ENCODE measurements at regions not wholly inside any gene's neighbourhood (a gene's known extent, or its start where the extent isn't known, plus 50 kb on each side); places are given as distances from the start of the nearest gene placed in this dataset.

DNA sequence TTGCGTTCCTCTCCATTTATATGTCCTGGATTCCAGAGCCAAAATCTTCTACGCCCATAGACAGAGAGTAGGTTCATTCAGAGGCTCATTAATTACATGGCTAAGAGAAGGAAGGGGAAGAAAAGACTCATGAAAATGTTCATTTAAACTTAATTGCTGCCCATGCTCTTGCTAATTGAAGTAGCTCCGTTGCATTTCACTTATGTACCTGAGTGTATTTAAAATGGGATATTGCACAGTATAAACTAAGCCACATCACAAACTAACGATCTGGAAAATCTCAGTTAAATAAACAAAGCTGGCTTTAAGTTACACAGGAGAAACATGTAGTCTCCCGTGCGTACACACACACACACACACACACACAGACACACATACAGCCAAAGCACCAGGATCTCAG is 269.2 kb downstream of the CDC5L start:
- no peak overlapping the region for H3K4me2 ChIP-seq (ENCODE audit: insufficient read depth, low read length)
- no peak overlapping the region for H3K4me3 ChIP-seq (ENCODE audit: insufficient read depth, low read length)
- DNase-seq (ENCODE audit: insufficient read length, low spot score, missing footprints), result no peak
- H3K4me1 ChIP-seq (ENCODE audit: insufficient read depth, low read length), result peaks cover 34% of the 10 kb centered on the region
- H2AFZ ChIP-seq (ENCODE audit: low read length), result no peak overlapping the region
- no peak overlapping the region for H3K27ac ChIP-seq (ENCODE audit: low read depth, low read length)
- no peaks in the 10 kb centered on the region for H4K20me1 ChIP-seq (ENCODE audit: insufficient read depth, low read length)
- no peaks in the 10 kb centered on the region for H3K79me2 ChIP-seq (ENCODE audit: insufficient read depth, low read length)
- no peaks in the 10 kb centered on the region for H3K36me3 ChIP-seq (ENCODE audit: insufficient read depth, low read length)
- H3K9me3 ChIP-seq (ENCODE audit: low read depth, low read length), result no peaks in the 10 kb centered on the region
- no peaks in the 10 kb centered on the region for H3K27me3 ChIP-seq (ENCODE audit: insufficient read depth, low read length)
- TF ChIP-seq, protein P1, sequence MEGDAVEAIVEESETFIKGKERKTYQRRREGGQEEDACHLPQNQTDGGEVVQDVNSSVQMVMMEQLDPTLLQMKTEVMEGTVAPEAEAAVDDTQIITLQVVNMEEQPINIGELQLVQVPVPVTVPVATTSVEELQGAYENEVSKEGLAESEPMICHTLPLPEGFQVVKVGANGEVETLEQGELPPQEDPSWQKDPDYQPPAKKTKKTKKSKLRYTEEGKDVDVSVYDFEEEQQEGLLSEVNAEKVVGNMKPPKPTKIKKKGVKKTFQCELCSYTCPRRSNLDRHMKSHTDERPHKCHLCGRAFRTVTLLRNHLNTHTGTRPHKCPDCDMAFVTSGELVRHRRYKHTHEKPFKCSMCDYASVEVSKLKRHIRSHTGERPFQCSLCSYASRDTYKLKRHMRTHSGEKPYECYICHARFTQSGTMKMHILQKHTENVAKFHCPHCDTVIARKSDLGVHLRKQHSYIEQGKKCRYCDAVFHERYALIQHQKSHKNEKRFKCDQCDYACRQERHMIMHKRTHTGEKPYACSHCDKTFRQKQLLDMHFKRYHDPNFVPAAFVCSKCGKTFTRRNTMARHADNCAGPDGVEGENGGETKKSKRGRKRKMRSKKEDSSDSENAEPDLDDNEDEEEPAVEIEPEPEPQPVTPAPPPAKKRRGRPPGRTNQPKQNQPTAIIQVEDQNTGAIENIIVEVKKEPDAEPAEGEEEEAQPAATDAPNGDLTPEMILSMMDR (IDR thresholded peaks at IDR 0.05; ENCODE audit: extremely low read depth, low read depth, low read length), result no peak

DNA sequence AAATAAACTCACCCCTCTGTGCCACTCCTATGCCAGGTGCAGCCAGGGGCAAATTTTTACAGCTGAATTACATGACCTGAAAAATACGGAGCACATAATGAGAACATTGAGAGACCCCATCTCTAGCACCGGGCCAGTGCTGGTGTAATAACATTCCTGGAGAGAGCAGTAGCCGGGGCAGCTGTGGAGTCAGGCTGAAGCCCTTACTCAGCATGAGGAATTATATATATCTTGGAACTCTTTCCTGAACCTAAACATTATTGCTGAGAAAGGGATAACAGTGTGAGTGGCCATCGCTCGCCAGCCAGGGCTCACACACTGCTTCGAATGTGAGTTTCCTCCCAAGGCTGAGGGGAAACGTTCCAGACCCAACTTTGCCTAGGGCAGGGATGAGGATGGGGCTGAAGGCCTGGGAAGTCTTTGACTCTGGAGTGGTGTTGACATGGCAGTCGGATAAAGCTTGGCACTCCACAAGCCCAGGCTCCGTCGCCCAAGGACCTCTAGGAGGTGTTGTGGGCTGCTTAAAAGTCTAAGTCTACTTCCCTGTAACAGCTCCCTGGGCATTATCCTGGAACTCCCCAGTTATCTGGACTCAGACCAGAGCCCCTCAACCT is 269.8 kb downstream of the CDC5L start:
- DNase-seq (ENCODE audit: insufficient read length, low spot score, missing footprints), result no peak
- Histone ChIP-seq H3K9me3 (ENCODE audit: low read depth, low read length) (no peaks in the 10 kb centered on the region), H3K4me3 (ENCODE audit: insufficient read depth, low read length) (no peak overlapping the region), H3K4me1 (ENCODE audit: insufficient read depth, low read length) (peaks cover 35% of the 10 kb centered on the region), H3K27ac (ENCODE audit: low read depth, low read length) (no peak overlapping the region), H3K36me3 (ENCODE audit: insufficient read depth, low read length) (no peaks in the 10 kb centered on the region), H3K4me2 (ENCODE audit: insufficient read depth, low read length) (no peak overlapping the region), H2AFZ (ENCODE audit: low read length) (no peak overlapping the region), H3K27me3 (ENCODE audit: insufficient read depth, low read length) (no peaks in the 10 kb centered on the region), H3K79me2 (ENCODE audit: insufficient read depth, low read length) (no peaks in the 10 kb centered on the region), H4K20me1 (ENCODE audit: insufficient read depth, low read length) (no peaks in the 10 kb centered on the region)
- TF ChIP-seq, protein P1 (IDR thresholded peaks at IDR 0.05; ENCODE audit: extremely low read depth, low read depth, low read length), result no peak

DNA sequence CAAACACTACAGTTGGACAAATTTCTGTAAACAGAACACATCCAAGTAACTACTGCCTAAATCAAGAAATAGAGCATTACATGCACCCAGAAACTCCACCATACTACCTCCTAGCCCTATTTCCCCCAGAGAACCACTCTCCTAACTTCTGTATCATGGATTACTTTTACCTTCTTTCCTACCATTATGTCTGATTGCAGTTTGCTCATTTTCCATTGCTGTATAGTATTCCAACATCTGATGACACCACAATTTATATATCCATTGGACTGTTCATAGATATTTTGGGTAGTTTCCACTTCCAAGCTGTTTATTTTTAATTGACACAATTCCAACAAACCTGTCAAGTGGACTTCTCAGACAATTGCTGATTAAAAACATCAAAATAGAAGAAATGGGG is 271.1 kb downstream of the CDC5L start:
- Histone ChIP-seq H3K4me3 (ENCODE audit: insufficient read depth, low read length) (no peak overlapping the region), H3K27me3 (ENCODE audit: insufficient read depth, low read length) (no peaks in the 10 kb centered on the region), H3K4me1 (ENCODE audit: insufficient read depth, low read length) (peaks cover 28% of the 10 kb centered on the region), H3K9me3 (ENCODE audit: low read depth, low read length) (no peaks in the 10 kb centered on the region), H3K4me2 (ENCODE audit: insufficient read depth, low read length) (no peak overlapping the region), H2AFZ (ENCODE audit: low read length) (no peak overlapping the region), H3K79me2 (ENCODE audit: insufficient read depth, low read length) (no peaks in the 10 kb centered on the region), H3K27ac (ENCODE audit: low read depth, low read length) (no peak overlapping the region), H3K36me3 (ENCODE audit: insufficient read depth, low read length) (no peaks in the 10 kb centered on the region), H4K20me1 (ENCODE audit: insufficient read depth, low read length) (no peaks in the 10 kb centered on the region)
- TF ChIP-seq, protein P1 (IDR thresholded peaks at IDR 0.05; ENCODE audit: extremely low read depth, low read depth, low read length), result no peak
- no peak for DNase-seq (ENCODE audit: insufficient read length, low spot score, missing footprints)

DNA sequence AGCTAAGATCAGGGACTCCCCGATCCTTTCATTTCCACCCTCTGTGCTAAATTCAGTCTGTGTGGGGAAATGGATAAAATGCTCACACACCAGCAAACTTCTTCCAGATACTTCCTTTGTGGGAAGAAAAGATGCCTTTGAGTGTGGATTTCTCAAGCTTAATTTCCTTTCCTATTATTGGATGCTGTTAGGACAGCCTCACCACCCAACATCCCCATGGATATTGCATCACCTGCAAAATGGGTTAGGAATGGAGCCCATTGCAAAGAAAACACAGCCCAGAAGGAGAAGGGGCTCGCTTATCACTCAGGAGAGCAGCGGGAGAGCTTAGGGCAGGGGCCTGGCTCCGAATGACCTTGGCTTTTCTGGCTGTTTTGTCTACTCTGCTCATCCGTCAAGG is 272.2 kb downstream of the CDC5L start:
- Histone ChIP-seq H3K27me3 (ENCODE audit: insufficient read depth, low read length) (no peaks in the 10 kb centered on the region), H3K36me3 (ENCODE audit: insufficient read depth, low read length) (no peaks in the 10 kb centered on the region), H4K20me1 (ENCODE audit: insufficient read depth, low read length) (no peaks in the 10 kb centered on the region), H3K27ac (ENCODE audit: low read depth, low read length) (no peak overlapping the region), H3K4me3 (ENCODE audit: insufficient read depth, low read length) (no peak overlapping the region), H2AFZ (ENCODE audit: low read length) (no peak overlapping the region), H3K79me2 (ENCODE audit: insufficient read depth, low read length) (no peaks in the 10 kb centered on the region), H3K4me1 (ENCODE audit: insufficient read depth, low read length) (peaks cover 29% of the 10 kb centered on the region), H3K4me2 (ENCODE audit: insufficient read depth, low read length) (no peak overlapping the region), H3K9me3 (ENCODE audit: low read depth, low read length) (no peaks in the 10 kb centered on the region)
- TF ChIP-seq, protein P1 (IDR thresholded peaks at IDR 0.05; ENCODE audit: extremely low read depth, low read depth, low read length), result no peak
- DNase-seq (ENCODE audit: insufficient read length, low spot score, missing footprints), result no peak

All from osteoblast (primary cell).